HG03354 (cell line): ENCODE measurements at regions not wholly inside any gene's neighbourhood (a gene's known extent, or its start where the extent isn't known, plus 50 kb on each side); places are given as distances from the start of the nearest gene placed in this dataset.
"Not testable (repeated sequence)": the region's sequence is repeated elsewhere in the genome, so short reads cannot be mapped to it uniquely, and the experiment has no call there.

Source experiments
- ATAC-seq: cut with Tn5 transposase; IDR thresholded peaks from one replicate; pipeline ENCODE4 v1.9.1; 2021; ENCODE audit warnings: mild to moderate bottlenecking; ENCODE audit not compliant: unreplicated experiment, poor library complexity, severe bottlenecking

DNA sequence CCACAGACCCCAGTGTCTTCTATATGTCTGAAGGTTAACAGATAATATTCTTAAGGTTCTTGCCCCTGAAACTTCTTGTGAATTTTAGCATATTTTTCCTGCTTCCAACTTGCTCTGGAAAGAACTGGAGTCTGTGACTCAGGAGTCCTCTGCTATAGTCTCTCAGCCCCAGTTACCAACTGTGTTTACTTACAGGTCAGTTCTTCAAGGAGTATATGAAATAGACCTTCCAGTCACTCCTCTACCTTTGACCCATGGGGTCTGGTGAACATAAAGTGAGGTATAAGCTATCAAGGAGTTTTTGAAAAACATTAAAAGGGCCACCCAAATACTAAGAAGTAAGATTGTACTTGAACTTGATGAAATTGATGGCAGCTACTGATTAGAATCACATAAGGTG, 139.2 kb upstream of the ROPN1 start:
- no peak for ATAC-seq

DNA sequence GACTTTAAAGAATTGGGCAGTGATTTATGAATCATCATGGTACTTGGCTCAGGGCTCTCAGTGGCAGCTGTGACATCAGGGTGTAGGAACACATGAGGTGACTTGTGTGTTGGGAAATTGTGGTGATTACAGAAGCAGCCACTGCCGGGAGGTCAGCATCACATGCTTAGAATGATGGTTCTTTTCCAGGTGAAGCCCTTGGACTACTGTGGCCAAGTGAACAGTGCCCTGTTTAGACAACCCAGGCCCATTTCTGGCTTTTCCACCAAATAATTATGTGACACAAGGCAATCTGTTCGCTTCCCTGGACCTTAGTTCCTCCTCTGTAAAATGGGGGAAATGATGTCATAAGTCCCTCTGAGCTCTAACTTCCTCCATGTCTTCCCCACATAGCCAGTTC, 139.7 kb upstream of the ROPN1 start:
- no peak for ATAC-seq

DNA sequence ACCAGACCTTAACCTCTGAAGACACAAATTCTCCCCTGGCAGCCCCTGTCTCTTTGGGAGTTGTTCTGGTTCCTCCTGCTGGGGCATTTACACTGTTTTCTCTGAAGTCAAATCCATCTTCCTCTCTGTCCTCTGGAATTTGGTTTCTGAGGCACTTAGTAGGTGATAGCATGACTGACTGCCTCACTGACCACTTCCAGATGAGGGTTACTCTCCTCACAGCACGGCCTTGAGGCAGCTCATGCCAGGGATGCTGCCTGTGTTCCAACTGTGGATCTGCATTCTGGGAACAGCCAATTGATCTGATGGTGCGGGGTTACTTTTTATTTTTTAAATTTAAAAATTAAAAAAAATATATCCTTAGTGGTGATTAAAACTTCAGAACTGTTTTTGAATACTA, 140.9 kb upstream of the ROPN1 start:
- ATAC-seq, result no peak

DNA sequence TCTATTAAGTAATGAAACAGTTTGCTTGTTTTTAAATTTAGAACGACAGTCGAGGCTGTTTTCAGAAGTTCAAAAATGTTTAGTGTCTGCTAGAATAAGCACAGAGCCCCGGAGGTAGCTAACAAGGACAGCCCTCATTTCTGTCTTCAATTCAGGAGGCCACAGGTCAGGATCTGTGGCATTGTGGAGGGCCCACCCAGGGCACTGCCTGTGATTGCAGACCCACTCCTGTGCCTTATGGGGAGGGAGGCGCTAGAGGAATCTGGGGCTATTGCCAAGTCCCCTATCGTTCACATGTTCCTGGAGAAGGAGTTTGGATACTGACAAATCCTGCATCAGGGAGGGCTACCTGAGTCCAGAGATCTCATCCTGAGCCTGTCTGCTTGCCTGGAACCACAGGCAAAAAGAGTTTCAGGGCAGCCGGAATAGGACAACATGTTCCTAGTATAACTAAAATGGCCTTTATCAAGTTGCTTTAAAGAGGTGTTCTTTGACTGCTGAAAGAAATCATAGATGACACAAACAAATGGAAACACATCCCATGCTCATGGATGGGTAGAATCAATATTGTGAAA, 141.5 kb upstream of the ROPN1 start:
- no peak for ATAC-seq

DNA sequence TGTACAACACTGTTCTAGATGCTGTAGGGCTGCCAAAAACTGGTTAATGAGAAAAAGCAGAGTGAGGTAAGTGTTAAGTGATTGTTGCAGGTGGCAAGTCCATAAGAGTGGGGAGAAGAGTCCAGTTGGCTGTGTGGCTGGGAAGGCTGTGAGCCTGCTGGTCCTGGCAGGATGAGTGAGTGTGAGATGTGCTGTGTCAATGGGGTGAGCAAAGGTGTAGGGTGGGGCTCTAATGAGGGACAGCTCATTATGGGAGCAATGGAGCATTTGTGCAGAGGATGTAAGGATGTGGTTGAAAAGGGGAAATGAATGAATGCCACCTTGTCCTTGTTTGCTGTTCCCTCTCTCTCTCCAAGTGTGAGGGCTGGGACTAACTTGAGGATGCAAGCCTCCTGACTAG, 145.3 kb upstream of the ROPN1 start:
- ATAC-seq, result no peak

DNA sequence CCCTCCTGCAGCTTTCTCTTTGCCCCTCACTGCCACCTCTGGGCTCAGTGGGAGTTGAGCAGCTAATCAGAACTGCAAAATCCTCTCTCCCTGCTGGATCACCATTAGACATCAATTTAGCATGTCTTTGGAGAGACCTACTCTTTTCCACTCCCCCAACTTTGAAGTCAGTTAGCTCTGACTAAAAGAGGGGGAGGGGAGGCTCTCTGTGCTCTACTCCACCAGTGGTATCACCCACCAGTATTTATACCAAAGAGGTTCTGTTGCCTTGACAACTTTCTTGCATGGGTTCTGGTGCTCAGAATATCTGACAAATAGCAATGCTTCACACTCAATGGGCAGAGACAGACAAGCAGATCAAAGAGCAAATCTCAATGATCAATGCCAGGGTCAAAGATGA, 146.2 kb upstream of the ROPN1 start:
- ATAC-seq, result no peak

DNA sequence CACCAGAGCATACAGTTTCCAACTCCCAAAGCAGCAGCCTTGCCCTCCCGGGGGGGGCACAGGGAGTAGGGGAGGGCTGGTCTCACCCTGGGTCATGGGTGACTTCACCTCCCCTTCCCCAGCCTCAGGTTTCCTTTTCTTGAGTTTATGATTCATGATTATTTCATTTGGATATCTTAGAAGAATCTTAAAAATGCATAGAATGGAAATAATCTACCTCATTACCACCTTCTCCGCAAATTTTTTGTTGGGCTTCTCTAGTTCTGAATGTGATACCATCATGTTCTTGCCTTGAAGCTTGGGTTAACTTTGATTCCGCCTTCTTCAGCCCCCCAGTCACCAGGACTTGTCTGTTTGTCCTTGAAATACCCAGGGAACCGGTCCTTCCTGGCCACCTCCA, 148.8 kb upstream of the ROPN1 start:
- no peak for ATAC-seq

DNA sequence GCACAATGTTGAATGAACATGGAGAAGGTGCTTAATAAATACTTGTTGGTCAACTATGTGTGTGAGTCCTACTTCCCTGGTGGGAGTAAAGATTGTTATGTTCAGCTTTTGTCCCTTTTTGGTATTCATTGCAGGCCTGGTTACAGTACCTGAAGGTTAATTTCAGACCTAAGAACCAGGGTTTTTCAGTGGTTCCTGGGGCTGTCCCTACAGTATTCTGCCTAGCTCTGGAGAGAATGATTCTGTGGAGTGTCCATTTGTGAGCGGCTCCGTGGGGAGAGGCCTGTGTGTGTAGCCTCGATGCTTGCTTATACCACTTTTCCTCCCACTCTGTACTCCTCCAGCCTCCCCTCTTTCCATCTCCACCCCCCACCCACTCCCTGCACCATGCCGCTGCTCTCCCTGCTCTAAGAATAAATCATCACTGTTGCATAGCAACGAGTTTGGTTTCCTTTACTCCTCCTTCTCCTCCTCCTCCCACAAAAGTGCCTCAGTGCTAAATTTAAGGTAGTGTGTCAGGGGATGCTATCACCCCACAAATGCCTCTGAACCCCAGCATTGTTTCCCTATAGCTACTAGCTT, 150.6 kb upstream of the ROPN1 start:
- no peak for ATAC-seq

DNA sequence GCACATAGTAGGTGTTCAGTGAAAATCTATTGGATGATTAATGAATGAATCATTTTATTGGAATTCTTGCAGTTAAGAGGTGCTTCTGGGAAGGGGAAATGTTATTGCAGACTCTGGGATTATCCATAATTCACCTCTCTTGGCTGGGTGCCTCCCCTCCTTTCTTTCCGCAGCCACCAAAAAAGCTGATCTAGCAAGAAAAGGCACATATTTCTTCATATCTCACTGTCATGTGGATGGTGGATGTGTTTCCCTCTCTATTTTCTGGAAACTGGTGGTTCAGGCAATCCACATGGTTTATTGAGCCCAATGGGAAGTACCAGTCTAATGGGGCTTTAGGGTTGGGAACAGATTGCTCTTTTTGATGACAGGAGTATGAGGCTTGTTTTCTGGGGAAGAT, 151.1 kb upstream of the ROPN1 start:
- ATAC-seq, result no peak

DNA sequence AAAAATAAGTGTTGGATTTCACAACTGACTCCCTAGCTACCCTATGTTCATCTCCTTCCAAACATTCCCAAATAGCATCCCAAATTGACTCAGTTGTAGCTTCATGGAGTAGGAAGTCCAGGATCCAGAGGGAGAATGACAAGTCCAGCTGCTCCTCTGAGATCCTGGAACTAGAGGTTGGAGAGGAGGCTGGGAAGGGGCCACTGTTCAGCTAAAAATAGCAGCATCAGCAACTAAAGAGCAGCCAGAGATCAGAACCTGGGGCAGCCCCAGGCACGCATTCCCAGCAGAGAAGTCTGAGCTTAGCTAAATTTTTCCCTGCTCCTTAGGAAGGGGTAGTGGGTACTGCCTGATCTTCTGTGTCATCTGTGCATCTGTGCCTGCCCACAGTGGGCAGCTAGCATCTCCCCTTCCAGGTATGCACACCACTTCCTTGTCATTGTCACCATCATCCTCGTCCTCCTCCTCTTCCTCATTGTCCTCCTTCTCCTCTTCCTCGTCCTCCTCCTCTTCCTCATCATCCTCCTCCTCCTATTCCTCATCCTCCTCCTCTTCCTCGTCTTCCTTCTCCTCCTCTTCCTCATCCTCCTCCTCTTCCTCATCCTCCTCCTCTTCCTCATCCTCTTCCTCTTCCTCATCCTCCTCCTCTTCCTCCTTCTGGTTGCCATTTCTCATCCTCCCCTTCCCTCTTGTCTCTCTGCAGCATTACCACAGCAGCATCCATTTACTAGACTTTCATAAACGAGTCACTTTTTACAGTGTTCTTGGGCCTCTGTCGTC, 152.3 kb upstream of the ROPN1 start:
- ATAC-seq, result no peak

DNA sequence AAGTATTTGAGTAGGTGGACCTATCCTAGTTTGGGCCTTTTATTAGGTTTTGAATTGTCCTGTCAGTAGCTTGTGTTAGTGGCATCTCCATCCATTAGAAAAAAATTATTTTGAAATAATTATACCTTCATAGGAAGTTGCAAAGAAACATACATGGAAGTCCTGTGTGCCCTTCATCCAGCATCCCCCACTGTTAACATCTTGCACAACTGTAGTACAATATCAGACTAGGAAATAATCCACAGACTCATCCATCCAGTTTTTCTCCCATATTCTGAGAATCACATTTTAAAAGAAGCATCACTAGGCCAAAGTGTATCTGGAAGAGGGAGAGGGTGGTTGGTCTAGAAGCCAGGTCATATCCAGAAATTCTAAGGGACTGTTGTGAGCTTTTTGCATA, 155.5 kb upstream of the ROPN1 start:
- no peak for ATAC-seq

DNA sequence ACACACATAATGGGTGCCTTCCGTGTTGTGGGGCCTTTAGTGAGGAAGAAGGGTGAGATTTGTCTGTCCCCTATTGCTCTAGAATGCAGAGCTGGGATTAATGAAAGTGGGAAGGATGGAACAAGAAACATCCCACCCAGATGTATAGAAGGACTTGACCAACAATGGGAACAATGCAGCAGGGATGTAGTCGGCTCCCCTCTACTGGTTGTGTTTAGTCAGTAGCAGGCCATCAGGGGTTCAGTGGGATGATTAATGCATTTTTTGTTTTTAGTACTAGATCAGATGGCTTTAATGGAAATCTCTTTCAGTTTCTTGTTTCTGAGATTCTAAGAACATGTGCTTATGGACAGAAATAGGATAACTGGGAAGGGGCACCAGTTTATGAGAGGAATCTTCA, 156.0 kb upstream of the ROPN1 start:
- no peak for ATAC-seq

DNA sequence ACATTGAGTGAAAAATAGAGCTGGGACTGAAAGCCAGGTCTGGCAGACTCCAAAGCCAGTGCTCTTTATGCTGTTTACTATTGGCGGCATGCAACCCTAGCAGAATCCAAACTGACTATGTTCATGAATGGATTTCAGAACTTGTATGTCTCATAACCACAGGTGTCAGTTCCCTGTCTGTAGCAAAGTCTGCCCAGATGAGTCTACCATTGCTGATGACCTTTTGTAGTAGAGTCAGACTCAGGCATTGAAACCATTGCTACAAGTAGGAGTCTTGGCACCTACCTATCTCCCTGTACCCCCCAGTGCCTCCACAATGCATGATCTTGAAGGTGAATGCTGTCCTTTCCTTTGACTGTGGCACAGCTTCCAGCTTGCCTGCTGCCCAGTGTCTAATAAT, 157.2 kb upstream of the ROPN1 start:
- no peak for ATAC-seq

DNA sequence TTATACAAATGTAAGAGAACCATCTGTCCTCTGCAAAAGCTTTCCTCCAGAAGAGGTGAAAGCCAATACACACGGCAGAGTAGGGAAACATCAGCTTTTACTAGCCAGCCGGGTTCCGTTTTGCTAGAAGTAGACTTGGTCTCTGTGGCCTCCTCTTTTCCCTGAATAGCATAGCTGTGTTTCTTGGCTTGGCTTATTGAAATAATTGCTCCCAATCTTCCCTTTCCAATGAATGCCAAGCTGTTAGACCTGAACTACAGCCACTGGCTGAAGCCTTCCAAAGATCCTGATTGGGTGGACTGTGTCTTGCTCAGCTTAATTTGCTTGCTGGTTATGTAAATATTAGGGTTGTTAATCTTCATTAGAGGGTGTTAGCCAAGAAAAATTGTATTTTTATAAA, 157.8 kb upstream of the ROPN1 start:
- ATAC-seq, result no peak

DNA sequence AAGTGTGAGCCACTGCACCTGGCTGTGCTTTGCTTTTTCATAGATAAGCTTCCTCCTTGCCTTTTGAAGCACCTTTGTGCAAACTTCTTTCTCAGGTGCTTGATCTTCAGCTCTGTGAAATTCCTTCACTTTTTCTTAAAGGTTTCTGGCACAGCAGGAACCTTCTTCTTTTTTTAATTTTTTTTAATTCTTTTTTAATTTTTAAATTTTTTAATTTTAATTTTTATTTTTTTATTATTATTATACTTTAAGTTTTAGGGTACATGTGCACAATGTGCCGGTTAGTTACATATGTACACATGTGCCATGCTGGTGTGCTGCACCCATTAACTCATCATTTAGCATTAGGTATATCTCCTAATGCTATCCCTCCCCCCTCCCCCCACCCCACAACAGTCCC, 161.0 kb upstream of the ROPN1 start:
- not testable (repeated sequence) for ATAC-seq

DNA sequence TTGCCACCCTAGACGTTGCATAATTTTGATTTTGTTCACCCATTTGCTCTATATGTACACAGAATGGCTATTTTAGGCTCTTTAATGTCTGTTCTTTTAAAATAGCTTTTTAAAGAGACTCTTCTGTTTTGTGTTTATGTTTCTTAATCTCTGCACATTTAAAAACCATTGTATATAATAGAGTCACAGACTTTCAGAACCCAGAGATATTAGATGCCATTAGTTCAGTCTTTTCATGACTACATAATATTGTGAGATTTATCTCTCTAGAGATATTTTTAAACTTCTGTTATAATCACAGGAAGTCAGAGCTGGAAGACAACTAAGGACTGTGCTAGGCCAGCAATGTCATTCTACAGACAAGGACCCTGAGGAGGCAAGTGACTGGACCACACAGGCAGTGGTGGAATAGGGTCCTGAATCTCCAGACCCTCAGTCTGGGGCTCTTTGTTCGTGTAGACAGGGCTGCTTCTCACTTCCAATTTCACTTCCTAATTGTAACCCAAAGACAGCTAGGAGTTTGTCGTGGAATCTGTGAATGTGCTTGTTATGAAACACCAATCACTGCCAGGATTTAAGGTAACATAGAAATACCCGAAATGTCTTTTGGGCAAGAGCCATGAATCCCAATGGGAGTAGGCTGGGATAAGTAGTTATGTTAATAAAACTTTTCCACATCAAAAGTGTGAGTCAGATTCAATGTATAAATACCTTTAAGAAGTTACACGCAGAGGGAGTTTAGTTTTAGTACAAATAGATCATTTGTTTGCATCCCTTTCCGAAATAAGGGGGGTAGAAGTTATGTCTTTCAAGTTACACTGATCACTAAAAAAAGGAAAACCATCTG, 165.2 kb upstream of the ROPN1 start:
- ATAC-seq, result no peak

DNA sequence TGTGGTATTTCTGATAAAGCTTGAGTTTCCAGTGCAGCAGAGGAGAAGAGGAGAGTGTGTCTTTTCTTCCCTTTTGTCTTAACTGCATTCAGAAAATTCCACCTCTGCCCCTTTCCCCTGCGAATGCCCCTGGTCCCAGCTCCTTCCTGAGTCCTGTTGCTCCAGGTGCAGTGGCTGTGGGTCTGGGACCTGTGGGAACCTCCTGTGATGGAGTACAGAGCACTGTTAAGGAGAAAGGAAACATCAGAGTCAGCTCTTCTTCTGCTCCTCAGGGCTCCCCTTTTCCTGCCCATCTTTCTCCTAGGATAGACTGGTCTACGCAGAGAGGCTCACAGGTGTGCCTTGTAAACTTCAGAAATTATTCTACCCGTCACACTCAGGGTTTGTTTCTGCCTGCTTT, 165.8 kb upstream of the ROPN1 start:
- ATAC-seq, result no peak

DNA sequence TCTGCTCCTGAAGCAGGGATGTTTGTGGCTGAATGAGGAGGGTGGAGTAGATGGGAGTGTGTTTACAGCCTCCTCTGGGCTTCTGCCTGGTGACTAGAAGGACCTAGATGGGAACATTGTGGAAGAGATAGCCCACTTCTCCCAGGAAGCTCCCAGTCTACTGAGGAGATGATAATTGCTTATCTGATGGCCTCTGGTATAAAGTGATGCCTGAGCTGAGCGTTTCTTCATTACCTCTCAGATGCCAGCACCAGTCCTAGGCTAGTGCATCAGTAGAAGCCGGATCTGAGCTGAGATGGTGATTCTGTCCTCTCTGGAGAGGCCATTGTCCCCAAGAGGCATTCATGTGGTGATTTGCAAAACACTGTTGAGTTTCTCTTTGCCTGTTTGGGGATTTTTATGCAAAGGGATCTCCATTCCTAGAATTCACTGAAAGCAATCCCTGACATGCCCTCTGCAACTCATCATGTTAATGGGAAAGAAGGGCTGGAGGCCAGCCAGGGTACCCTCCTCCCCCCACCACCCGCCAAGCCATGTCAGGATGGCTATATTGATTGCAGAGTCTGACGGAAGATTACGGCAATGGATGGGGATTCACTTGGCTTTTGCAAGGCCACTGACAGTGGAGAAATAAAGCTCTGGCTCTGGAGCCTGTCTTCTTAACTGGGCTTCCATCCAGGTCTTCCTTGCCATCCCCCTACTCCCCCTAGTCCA, 166.4 kb upstream of the ROPN1 start:
- ATAC-seq, result no peak

DNA sequence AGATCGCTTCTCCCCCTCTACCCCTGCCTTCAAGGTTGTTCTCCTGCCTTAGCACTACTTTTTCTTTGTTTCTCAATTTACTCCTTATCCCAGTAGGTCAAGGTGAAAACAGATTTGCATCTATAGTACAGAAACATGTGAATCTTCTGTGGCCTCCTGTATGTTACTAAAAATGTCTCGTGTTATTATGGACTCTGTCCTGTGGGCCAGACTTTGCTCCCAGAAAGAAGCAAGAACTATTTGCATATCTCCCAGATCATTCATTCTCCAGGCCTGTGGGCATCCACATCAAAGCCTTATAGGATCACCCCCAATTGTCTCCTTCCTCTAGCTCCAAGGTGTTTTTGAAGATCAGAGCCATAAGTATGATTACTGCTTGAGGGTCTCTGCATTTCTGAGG, 169.5 kb upstream of the ROPN1 start:
- ATAC-seq, result no peak

DNA sequence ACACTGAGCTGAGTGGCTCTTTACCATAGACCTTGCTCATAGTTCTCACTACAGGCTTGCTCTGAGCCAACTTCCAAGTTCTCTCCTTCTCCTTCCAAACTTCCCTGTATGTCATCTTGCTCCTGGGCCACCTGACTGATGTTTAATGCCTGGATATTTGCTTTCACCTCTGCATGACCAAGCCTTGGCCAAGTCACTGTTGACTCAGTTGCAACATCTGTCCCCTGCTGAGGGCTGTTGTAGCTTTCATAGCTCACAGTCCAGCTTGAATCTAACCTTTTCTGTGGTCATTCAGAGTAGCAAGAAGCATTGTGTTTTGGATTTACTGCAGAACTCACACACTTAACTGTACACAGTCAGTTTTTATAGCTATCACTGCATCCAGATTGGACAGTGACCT, 171.8 kb upstream of the ROPN1 start:
- no peak for ATAC-seq
